Neural crest cell (in vitro differentiated cells): ENCODE measurements at regions not wholly inside any gene's neighbourhood (a gene's known extent, or its start where the extent isn't known, plus 50 kb on each side); places are given as distances from the start of the nearest gene placed in this dataset.

ENCODE experiments used
- DNase-seq: peaks from one replicate; pipeline ENCODE4 v3.0.0; 2021; ENCODE audit warnings: low read depth, mixed read lengths, low spot score
- H3K27ac Mint-ChIP-seq: one replicate; pipeline ENCODE4 v1.8.0; 2021; ENCODE audit warnings: mild to moderate bottlenecking, mixed read lengths; ENCODE audit not compliant: unreplicated experiment
- H3K27me3 Mint-ChIP-seq: 2 replicates; pipeline ENCODE4 v1.8.0; 2021; ENCODE audit warnings: low read depth, mild to moderate bottlenecking, mixed read lengths
- H3K36me3 Mint-ChIP-seq: 2 replicates; pipeline ENCODE4 v1.8.0; 2021; ENCODE audit warnings: low read depth, mild to moderate bottlenecking, mixed read lengths
- H3K4me1 Mint-ChIP-seq: 2 replicates; pipeline ENCODE4 v1.8.0; 2021; ENCODE audit warnings: mixed read lengths
- H3K4me3 Mint-ChIP-seq: one replicate; pipeline ENCODE4 v1.8.0; 2021; ENCODE audit warnings: mild to moderate bottlenecking, mixed read lengths
- H3K9me3 Mint-ChIP-seq: 2 replicates; pipeline ENCODE4 v1.8.0; 2021; ENCODE audit warnings: mixed read lengths
- TF ChIP-seq, protein P1 (sequence below): fragments of 200-600 bp; sonication (generic); conservative IDR thresholded peaks from 2 replicates; pipeline ENCODE4 v1.5.0; 2021; ENCODE audit warnings: antibody characterized with exemption, mild to moderate bottlenecking

GRCh38 chr1:37282764-37283163, 191.6 kb upstream of the ZC3H12A start:
- TF ChIP-seq, protein P1, sequence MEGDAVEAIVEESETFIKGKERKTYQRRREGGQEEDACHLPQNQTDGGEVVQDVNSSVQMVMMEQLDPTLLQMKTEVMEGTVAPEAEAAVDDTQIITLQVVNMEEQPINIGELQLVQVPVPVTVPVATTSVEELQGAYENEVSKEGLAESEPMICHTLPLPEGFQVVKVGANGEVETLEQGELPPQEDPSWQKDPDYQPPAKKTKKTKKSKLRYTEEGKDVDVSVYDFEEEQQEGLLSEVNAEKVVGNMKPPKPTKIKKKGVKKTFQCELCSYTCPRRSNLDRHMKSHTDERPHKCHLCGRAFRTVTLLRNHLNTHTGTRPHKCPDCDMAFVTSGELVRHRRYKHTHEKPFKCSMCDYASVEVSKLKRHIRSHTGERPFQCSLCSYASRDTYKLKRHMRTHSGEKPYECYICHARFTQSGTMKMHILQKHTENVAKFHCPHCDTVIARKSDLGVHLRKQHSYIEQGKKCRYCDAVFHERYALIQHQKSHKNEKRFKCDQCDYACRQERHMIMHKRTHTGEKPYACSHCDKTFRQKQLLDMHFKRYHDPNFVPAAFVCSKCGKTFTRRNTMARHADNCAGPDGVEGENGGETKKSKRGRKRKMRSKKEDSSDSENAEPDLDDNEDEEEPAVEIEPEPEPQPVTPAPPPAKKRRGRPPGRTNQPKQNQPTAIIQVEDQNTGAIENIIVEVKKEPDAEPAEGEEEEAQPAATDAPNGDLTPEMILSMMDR = no peak
- Mint-ChIP-seq H3K4me1 (no peaks in the 10 kb centered on the region), H3K9me3 (no peaks in the 10 kb centered on the region), H3K4me3 (no peak overlapping the region), H3K27ac (no peak overlapping the region), H3K27me3 (peaks cover 67% of the 10 kb centered on the region), H3K36me3 (no peaks in the 10 kb centered on the region)
- DNase-seq = no peak

DNA sequence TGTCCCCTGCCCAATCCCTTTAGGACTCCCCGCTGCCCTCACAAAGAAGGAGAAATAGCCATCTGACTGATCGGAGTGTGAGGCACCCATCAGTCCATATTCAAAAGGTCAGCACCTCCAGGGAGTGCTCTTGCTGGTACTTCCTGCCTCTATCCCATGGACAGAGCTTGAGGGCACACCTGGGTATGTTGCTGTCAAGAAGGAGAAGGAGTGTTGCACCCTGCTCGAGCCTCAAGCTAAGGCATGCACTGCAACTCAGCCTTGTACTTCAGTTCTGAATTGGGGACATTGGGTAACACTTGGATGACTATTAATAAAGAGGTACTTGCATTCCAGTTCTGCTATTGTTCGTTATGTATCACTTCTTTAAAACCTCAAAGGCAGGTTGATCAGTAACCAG, 190.3 kb upstream of the ZC3H12A start:
- H3K36me3 Mint-ChIP-seq = no peaks in the 10 kb centered on the region
- TF ChIP-seq, protein P1 = no peak
- no peaks in the 10 kb centered on the region for H3K9me3 Mint-ChIP-seq
- DNase-seq = no peak
- peaks cover 67% of the 10 kb centered on the region for H3K27me3 Mint-ChIP-seq
- no peak overlapping the region for H3K27ac Mint-ChIP-seq
- H3K4me3 Mint-ChIP-seq = no peak overlapping the region
- H3K4me1 Mint-ChIP-seq = no peaks in the 10 kb centered on the region

- DNase-seq = no peak
- Mint-ChIP-seq H3K27me3 (peaks cover 72% of the 10 kb centered on the region), H3K36me3 (no peaks in the 10 kb centered on the region), H3K4me1 (no peaks in the 10 kb centered on the region), H3K27ac (no peak overlapping the region), H3K4me3 (no peak overlapping the region), H3K9me3 (no peaks in the 10 kb centered on the region)
- TF ChIP-seq, protein P1 = no peak
Measured at GRCh38 chr1:37286881-37287280, 187.5 kb upstream of the ZC3H12A start.

DNA sequence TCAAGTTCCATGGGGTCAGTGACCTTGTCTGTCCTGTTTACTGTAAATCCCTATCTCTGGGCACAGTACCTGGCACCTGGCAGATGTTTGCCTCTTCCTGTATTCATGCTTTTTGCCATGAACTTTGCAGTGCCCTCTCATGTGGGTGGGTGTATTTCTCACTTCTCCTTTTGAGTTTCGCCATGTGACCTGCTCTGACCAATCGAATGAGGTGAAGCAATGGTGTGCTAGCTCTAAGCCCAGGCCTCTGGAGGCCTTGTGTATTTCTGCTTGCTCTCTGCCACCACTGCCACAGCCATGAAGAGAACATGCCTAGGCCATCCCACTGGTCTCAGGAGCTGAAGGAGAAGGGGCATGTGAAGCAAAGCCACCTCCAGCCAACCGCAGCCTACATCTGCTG, 185.5 kb upstream of the ZC3H12A start:
- H3K4me3 Mint-ChIP-seq = no peak overlapping the region
- no peak overlapping the region for H3K27ac Mint-ChIP-seq
- DNase-seq = no peak
- no peaks in the 10 kb centered on the region for H3K36me3 Mint-ChIP-seq
- TF ChIP-seq, protein P1 = no peak
- no peaks in the 10 kb centered on the region for H3K4me1 Mint-ChIP-seq
- peaks cover 63% of the 10 kb centered on the region for H3K27me3 Mint-ChIP-seq
- no peaks in the 10 kb centered on the region for H3K9me3 Mint-ChIP-seq

GRCh38 chr1:37290718-37291117, 183.7 kb upstream of the ZC3H12A start:
- H3K9me3 Mint-ChIP-seq = no peaks in the 10 kb centered on the region
- no peak for DNase-seq
- H3K27ac Mint-ChIP-seq = no peak overlapping the region
- H3K27me3 Mint-ChIP-seq = peaks cover 70% of the 10 kb centered on the region
- peaks cover 5% of the 10 kb centered on the region for H3K4me1 Mint-ChIP-seq
- TF ChIP-seq, protein P1 = no peak
- H3K4me3 Mint-ChIP-seq = no peak overlapping the region
- no peaks in the 10 kb centered on the region for H3K36me3 Mint-ChIP-seq

DNA sequence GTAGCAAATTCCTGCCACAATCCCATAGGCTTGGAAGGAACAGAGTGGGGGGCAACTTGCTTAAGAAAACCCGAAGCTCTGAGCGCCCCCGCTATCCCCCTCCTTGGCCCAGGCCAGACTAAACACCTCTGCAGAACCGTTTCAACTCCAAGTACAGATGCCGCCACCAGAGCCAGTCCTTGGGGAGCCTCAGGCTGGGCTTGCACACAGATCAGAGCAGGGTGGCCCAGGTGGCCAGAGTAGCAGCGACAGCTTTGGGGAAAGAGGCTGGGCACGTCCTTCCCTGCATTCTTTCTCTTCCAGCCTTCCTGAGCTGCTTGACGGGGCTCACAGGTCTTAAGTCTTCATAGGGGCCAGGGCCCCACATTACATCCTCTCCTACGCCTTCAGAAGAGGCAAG, 181.6 kb upstream of the ZC3H12A start:
- no peak overlapping the region for H3K27ac Mint-ChIP-seq
- TF ChIP-seq, protein P1 = no peak

More for the DNA sequence above, 181.6 kb upstream of the ZC3H12A start:
- no peak for DNase-seq
- no peaks in the 10 kb centered on the region for H3K36me3 Mint-ChIP-seq
- peaks cover 5% of the 10 kb centered on the region for H3K4me1 Mint-ChIP-seq
- H3K27me3 Mint-ChIP-seq = peaks cover 79% of the 10 kb centered on the region
- no peaks in the 10 kb centered on the region for H3K9me3 Mint-ChIP-seq
- no peak overlapping the region for H3K4me3 Mint-ChIP-seq
